PFSK-1 (cell line): ENCODE measurements at regions not wholly inside any gene's neighbourhood (a gene's known extent, or its start where the extent isn't known, plus 50 kb on each side); places are given as distances from the start of the nearest gene placed in this dataset.

ENCODE experiments used
- POLR2AphosphoS5 ChIP-seq: IDR thresholded peaks from 2 replicates; pipeline ENCODE4 v1.6.1; 2012; ENCODE audit warnings: low read depth, mild to moderate bottlenecking, control low read depth, low read length, moderate library complexity
- TAF1 ChIP-seq: IDR thresholded peaks from 2 replicates; pipeline ENCODE4 v1.6.1; 2012; ENCODE audit warnings: low read length, control low read depth, borderline replicate concordance; ENCODE audit not compliant: insufficient read depth
- TF ChIP-seq, protein P1 (sequence below), 2 experiments: IDR thresholded peaks; 2 replicates each; pipeline versions ENCODE4 v1.6.1 to v1.8.0; 2011 to 2012; ENCODE audit warnings: low read depth in 2 of 2, low read length in 2 of 2, control low read depth in 1 of 2, inconsistent platforms in 1 of 2, mild to moderate bottlenecking in 1 of 2, moderate library complexity in 1 of 2; ENCODE audit not compliant: insufficient read depth in 1 of 2

DNA sequence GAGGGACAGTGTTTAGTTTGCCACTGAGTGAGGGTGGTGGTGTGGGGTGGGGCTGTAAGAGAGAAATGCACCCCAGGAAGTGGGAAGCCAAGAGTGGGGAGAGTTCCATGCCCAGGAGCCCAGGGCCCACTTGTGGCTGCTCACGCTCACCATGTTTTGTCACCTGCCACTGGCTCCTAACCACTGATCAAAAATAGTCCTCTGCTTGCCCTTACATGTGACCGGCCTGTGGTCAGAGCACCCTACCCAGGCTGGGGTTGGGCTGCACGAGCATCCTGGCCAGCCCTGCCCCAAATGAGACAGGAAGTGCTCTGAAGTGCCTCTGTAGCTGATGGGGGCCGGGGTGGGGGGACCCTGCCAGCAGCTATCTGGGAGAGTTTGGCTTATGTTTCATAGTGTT lies 216.3 kb downstream of the RPLP1 start:
- TF ChIP-seq TAF1 (no peak), POLR2AphosphoS5 (no peak)
- TF ChIP-seq, protein P1, sequence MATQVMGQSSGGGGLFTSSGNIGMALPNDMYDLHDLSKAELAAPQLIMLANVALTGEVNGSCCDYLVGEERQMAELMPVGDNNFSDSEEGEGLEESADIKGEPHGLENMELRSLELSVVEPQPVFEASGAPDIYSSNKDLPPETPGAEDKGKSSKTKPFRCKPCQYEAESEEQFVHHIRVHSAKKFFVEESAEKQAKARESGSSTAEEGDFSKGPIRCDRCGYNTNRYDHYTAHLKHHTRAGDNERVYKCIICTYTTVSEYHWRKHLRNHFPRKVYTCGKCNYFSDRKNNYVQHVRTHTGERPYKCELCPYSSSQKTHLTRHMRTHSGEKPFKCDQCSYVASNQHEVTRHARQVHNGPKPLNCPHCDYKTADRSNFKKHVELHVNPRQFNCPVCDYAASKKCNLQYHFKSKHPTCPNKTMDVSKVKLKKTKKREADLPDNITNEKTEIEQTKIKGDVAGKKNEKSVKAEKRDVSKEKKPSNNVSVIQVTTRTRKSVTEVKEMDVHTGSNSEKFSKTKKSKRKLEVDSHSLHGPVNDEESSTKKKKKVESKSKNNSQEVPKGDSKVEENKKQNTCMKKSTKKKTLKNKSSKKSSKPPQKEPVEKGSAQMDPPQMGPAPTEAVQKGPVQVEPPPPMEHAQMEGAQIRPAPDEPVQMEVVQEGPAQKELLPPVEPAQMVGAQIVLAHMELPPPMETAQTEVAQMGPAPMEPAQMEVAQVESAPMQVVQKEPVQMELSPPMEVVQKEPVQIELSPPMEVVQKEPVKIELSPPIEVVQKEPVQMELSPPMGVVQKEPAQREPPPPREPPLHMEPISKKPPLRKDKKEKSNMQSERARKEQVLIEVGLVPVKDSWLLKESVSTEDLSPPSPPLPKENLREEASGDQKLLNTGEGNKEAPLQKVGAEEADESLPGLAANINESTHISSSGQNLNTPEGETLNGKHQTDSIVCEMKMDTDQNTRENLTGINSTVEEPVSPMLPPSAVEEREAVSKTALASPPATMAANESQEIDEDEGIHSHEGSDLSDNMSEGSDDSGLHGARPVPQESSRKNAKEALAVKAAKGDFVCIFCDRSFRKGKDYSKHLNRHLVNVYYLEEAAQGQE (IDR thresholded peaks at IDR 0.05; ENCODE audit: insufficient read depth in 1 of 2, low read depth in 2 of 2, low read length in 2 of 2) = no peak
